ENCODE measurements at regions not wholly inside any gene's neighbourhood (a gene's known extent, or its start where the extent isn't known, plus 50 kb on each side); places are given as distances from the start of the nearest gene placed in this dataset.
A peak's percentile ranks its signal among the peaks of the same experiment; 100 is the strongest.

GRCh38 chr13:106696140-106696539 is 128.2 kb upstream of the ARGLU1 start:
- Histone ChIP-seq H3K27me3 (ENCODE audit: control insufficient read depth, insufficient read depth, low read length, poor library complexity, severe bottlenecking) (no peaks in the 10 kb centered on the region), H3K9ac (ENCODE audit: extremely low read depth, low read length, poor library complexity, severe bottlenecking) (no peak overlapping the region), H3K4me3 (ENCODE audit: low read length) (no peak overlapping the region), H3K36me3 (ENCODE audit: control insufficient read depth, insufficient read depth, low read length) (no peaks in the 10 kb centered on the region), H3K4me1 (ENCODE audit: control insufficient read depth, insufficient read depth, low read length) (peaks cover 7% of the 10 kb centered on the region), H3K27ac (ENCODE audit: low read depth, low read length) (no peak overlapping the region), H3K9me3 (ENCODE audit: control insufficient read depth, low read length) (no peaks in the 10 kb centered on the region)
- no peak overlapping the region for H3K27ac Mint-ChIP-seq
- no peaks in the 10 kb centered on the region for H3K9me3 Mint-ChIP-seq
- DNase-seq: no peak
- 89 to 100% methylated on average over 3 of the region's 3 CpGs for WGBS, 2 experiments (ENCODE audit: insufficient coverage in 1 of 2, insufficient read length in 1 of 2)
- TF ChIP-seq, protein P1, sequence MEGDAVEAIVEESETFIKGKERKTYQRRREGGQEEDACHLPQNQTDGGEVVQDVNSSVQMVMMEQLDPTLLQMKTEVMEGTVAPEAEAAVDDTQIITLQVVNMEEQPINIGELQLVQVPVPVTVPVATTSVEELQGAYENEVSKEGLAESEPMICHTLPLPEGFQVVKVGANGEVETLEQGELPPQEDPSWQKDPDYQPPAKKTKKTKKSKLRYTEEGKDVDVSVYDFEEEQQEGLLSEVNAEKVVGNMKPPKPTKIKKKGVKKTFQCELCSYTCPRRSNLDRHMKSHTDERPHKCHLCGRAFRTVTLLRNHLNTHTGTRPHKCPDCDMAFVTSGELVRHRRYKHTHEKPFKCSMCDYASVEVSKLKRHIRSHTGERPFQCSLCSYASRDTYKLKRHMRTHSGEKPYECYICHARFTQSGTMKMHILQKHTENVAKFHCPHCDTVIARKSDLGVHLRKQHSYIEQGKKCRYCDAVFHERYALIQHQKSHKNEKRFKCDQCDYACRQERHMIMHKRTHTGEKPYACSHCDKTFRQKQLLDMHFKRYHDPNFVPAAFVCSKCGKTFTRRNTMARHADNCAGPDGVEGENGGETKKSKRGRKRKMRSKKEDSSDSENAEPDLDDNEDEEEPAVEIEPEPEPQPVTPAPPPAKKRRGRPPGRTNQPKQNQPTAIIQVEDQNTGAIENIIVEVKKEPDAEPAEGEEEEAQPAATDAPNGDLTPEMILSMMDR (conservative IDR thresholded peaks at IDR 0.05): no peak
- H3K4me1 Mint-ChIP-seq: peaks cover 3% of the 10 kb centered on the region
- H3K4me3 Mint-ChIP-seq: no peak overlapping the region
- H3K36me3 Mint-ChIP-seq (ENCODE audit: low read depth): no peaks in the 10 kb centered on the region
- H3K27me3 Mint-ChIP-seq (ENCODE audit: insufficient read depth): no peaks in the 10 kb centered on the region

DNA sequence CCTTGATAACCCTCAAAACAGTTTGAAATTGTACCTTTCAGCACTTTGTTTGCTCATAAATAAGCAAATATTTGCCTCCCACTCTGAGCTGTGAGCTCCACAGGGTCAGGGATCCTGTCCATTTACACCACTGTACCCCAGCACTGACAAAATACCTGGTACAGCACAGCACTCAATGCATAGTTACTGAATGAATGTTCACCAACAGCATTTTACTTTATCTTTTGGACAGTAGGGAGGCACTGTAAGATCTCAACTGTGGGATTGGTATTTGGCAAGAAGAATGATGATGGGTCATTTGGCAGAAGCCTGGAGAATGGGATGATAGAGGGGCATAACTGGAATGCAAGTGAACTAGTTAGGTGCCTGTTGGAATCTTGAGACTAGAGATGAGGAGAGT is 127.2 kb upstream of the ARGLU1 start:
- H3K4me1 Mint-ChIP-seq: peaks cover 3% of the 10 kb centered on the region
- no peaks in the 10 kb centered on the region for H3K27me3 ChIP-seq (ENCODE audit: control insufficient read depth, insufficient read depth, low read length, poor library complexity, severe bottlenecking)
- no peak for DNase-seq
- no peak overlapping the region for H3K4me3 ChIP-seq (ENCODE audit: low read length)
- H3K36me3 ChIP-seq (ENCODE audit: control insufficient read depth, insufficient read depth, low read length): no peaks in the 10 kb centered on the region
- H3K4me1 ChIP-seq (ENCODE audit: control insufficient read depth, insufficient read depth, low read length): peaks cover 7% of the 10 kb centered on the region
- TF ChIP-seq, protein P1 (conservative IDR thresholded peaks at IDR 0.05): no peak
- H3K27ac ChIP-seq (ENCODE audit: low read depth, low read length): no peak overlapping the region
- H3K9ac ChIP-seq (ENCODE audit: extremely low read depth, low read length, poor library complexity, severe bottlenecking): no peak overlapping the region
- H3K36me3 Mint-ChIP-seq (ENCODE audit: low read depth): no peaks in the 10 kb centered on the region
- no peaks in the 10 kb centered on the region for H3K9me3 Mint-ChIP-seq
- H3K4me3 Mint-ChIP-seq: no peak overlapping the region
- no peaks in the 10 kb centered on the region for H3K27me3 Mint-ChIP-seq (ENCODE audit: insufficient read depth)
- H3K9me3 ChIP-seq (ENCODE audit: control insufficient read depth, low read length): no peaks in the 10 kb centered on the region
- no peak overlapping the region for H3K27ac Mint-ChIP-seq

DNA sequence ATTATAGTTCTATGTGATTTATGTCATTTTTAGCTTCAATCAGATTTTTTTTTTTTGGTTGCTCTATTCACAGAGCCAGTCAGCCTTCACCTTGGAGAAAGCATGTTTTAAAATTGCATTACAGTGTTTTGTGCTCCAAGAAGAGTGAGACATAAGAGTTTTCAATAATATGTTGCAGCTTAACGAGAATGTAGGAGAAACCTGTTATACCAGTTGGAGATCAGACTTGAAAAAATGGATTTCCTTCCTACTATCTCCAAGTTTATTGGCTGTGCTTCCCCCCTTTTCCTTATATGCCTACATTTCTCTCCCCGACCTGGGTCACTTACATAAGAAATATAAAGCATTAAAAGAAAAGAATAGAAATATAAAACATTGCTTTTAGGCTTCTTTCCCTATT is 123.9 kb upstream of the ARGLU1 start:
- H3K27me3 Mint-ChIP-seq (ENCODE audit: insufficient read depth): no peaks in the 10 kb centered on the region
- H3K4me1 Mint-ChIP-seq: peaks cover 3% of the 10 kb centered on the region
- H3K4me3 Mint-ChIP-seq: no peak overlapping the region
- DNase-seq: no peak
- no peaks in the 10 kb centered on the region for H3K36me3 Mint-ChIP-seq (ENCODE audit: low read depth)
- 79% methylated on average over 2 of the region's 2 CpGs; no CpG with 5 or more reads in 1 of the 2 experiments for WGBS, 2 experiments (ENCODE audit: insufficient coverage in 1 of 2, insufficient read length in 1 of 2)
- Histone ChIP-seq H3K9me3 (ENCODE audit: control insufficient read depth, low read length) (no peaks in the 10 kb centered on the region), H3K4me3 (ENCODE audit: low read length) (no peak overlapping the region), H3K27me3 (ENCODE audit: control insufficient read depth, insufficient read depth, low read length, poor library complexity, severe bottlenecking) (peaks cover 4% of the 10 kb centered on the region), H3K9ac (ENCODE audit: extremely low read depth, low read length, poor library complexity, severe bottlenecking) (no peak overlapping the region), H3K27ac (ENCODE audit: low read depth, low read length) (peak overlapping the region; percentile 7), H3K36me3 (ENCODE audit: control insufficient read depth, insufficient read depth, low read length) (no peaks in the 10 kb centered on the region), H3K4me1 (ENCODE audit: control insufficient read depth, insufficient read depth, low read length) (no peaks in the 10 kb centered on the region)
- TF ChIP-seq, protein P1 (conservative IDR thresholded peaks at IDR 0.05): no peak
- no peaks in the 10 kb centered on the region for H3K9me3 Mint-ChIP-seq
- H3K27ac Mint-ChIP-seq: no peak overlapping the region
